Globus pallidus (tissue), 1 donor: ENCODE measurements at regions not wholly inside any gene's neighbourhood (a gene's known extent, or its start where the extent isn't known, plus 50 kb on each side); places are given as distances from the start of the nearest gene placed in this dataset.
"Not testable (repeated sequence)": the region's sequence is repeated elsewhere in the genome, so short reads cannot be mapped to it uniquely, and the experiment has no call there.

ENCODE experiments used
- DNase-seq: peaks from one replicate; pipeline ENCODE4 v3.0.0-alpha.2; 2015; ENCODE audit warnings: low spot score

DNA sequence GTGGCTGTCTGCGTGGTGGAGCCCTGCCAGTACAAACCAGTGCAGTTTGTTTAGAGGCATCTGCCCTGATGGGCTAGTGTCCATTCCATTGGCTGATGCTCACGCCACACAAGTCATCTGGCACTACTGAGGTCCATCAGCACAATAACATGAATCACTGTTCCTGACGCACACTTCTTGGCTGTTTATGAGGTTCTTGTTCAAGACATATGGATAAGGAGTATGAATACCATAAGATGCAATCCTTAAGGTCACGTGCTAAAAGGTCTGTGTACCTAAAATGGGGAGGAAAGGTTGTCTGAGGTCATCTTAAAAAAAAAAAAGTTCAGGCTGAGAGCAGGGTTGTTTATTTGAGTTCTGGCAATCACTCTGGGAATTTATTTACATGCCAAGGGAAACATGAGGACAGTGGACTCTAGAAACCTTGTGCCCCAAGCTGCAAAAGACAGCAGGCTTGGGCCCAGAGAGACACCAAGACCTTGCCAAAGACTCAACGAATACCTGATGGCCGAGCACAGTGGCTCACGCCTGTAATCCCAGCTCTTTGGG lies 54.1 kb upstream of the SHLD1 start:
- no peak for DNase-seq

DNA sequence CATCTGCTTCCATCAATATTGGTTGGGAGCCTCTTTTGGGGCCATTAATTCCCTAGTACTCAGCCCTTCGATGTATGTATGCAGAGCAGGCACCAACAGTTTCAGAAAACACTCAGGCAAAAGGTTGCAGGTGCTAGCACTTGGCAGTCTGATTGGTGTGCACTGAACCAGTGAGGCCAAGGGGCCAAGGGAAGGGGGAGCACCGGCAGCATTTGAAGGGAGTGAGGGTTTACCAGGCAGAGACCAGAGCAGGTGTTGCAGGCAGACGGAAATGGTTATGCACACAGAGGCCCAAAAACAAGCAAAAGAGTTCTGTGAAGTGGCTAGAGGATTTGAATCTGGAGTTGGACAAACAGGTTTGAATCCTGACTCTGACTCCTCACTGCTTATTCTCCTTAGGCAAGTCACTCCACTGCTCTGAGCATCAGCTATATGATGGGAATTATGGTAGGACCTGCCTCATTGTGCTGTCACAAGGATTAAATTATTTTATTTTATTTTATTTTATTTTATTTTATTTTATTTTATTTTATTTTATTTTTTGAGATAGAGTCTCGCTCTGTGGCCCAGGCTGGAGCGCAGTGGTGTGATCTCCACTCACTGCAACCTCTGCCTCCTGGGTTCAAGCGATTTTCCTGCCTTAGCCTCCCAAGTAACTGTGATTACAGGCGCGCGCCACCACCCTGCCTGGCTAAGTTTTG lies 58.1 kb upstream of the SHLD1 start:
- DNase-seq, result no peak

DNA sequence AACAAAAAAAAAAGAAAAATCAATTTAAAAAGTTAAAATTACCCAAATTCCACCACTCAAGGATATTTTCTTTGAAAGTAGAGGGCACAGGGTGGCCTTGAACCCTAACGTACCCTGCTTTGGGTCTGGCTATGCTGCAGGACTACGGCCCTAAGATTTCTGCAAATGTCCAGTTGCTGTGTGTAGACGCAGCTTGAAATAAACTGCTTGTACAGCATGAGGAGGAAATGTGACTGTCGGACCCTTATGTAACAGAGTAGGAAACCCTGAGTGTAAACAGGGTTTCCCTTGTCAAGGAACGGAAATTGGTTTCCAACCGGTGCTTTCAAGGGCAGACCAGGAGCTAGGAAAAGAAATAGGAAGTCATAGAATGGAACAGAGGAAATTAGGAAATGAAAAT lies 60.7 kb upstream of the SHLD1 start:
- peak; percentile 30 for DNase-seq

DNA sequence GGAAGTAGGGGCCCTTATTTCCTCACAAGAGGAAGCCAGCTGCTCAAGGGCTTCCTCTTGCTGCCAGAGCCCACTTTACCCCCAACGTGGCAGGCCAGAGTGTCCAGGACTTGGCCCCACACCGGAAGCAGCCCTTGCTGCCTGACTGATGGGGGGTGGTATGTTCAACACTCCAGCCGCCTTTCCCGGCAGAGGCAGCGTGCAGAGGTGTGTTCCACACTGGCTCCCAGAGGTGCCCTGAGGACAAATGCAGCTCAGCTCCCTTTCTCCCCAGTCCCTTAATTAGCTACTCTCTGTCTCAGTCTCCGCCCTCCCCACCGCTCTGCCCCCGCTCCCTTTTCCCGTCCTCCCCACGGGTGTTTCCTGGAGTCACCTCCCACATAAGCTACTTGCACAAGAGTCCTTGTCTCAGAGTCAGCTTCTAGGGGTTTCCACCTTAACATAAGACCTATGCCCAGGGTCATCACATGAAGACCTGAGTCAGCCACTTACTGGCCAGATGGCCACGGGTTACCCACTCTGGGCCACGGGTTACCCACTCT lies 61.7 kb upstream of the SHLD1 start:
- no peak for DNase-seq

DNA sequence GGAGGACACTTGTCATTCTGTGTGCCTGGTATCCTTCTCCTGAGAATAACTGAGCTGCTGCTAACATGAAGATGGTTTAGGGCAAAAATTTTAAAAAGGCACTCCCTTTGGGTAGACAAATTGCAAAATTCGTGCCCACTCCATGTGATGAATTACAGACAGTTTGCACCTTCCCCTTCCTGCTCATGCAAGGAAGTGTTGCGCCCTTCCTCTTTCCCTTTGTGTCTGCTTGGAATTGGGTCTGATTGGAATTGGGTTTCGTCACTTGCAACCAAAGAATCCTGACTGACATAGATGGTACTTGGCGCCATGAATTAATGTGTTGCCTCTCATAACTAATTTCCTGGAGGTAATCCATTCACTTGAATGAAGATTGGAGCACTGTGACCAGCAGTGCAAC lies 62.3 kb upstream of the SHLD1 start:
- peak; percentile 15 for DNase-seq

DNA sequence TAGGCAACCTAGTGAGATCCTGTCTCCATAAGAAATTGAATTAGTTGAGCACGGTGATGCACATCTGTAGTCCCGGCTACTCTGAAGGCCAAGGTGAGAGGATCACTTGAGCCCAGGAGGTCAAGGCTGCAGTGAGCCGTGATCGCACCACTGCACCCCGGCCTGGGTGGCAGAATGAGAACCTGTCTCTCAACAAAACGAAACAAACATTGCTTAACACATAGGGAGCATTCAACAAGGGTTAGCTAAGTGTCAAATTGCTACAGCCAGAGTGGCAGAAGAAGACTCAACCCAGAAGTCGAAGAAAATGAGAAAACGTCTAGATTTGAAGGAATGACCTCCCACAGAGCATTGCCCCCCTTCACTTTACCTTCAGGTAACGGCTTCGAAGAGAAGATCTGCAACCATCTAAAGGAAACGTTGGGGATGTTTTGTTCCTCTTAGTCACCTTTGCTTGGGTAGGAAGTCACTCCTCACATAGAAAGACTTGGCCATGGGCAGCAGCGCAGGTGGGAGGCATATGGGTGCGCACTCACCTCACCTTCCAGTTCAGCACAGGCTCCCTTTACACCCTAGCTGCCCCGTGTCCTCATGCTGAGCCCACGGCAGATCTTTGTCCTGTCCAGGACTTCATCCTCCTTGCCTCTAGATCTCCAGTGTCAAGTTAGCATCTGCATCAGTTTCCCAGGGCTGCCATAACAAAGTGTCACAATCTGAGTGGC lies 63.7 kb upstream of the SHLD1 start:
- DNase-seq, result no peak

DNA sequence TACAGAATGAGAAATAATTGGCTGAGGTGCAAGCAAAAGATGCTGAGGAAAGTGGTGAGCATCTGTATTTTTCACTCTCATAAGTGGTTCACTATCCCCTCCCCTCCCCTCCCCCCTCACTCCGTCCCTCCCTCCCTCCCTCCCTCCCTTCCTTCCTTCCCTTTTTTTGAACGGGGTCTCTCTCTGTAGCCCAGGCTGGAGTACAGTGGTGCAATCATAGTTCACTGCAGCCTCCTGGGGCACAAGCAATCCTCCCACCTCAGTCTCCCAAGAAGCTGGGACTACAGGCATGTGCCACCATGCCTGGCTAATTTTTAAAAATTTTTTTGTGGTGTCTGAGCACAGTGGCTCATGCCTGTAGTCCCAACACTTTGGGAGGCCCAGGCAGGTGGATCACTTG lies 67.6 kb upstream of the SHLD1 start:
- not testable (repeated sequence) for DNase-seq

DNA sequence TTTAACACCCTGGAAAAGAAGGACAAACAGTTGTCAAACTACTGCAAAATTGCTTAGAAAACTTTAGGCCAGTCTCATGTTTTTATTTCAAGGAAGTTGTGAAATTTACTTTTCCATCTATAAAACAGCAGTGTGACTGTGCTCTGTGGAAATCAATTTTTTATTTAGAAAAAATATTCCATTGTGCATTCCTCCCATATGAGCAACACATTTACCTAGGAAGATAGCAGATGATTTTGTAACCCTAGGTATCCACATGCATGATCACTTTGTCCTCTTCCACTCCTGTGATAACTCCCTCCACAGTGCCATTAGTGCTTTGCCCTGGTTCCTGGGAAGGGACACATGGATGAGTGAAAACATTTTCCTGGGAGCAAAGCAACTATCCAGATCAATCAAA lies 69.4 kb upstream of the GPCPD1 start:
- no peak for DNase-seq

DNA sequence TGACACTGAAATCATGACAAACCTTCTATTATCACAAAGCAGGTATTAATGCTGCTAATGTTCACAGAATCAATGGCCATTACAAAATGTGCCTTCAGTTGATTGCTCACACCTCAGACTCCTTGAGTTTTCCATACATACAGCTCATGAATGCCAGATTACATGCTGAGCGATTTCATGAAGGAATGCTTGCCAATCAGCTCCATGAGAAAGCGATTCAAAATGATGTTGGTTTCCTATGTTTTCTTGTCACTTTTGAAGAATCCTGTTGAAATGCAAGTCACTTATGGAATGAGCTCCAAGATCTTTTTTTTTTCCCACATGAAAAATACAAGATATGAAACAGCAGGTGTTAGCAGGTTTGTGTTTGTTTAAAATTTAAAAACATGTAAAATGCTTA lies 68.0 kb upstream of the GPCPD1 start:
- no peak for DNase-seq

DNA sequence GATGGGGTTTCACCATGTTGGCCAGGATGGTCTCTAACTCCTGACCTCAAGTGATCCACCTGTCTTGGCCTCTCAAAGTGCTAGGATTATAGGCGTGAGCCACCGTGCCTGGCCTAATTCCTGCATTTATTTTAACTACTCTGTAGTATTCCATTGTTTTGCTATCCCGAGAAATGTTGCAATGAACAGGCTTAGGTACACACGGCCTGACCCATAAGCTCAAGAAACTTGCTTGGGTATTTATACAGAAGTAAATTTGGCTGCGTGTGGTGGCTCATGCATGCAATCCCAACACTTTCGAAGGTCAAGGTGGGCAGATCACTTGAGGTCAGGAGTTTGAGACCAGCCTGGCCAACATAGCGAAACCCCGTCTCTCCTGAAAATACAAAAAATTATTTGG lies 67.1 kb upstream of the GPCPD1 start:
- DNase-seq, result not testable (repeated sequence)

DNA sequence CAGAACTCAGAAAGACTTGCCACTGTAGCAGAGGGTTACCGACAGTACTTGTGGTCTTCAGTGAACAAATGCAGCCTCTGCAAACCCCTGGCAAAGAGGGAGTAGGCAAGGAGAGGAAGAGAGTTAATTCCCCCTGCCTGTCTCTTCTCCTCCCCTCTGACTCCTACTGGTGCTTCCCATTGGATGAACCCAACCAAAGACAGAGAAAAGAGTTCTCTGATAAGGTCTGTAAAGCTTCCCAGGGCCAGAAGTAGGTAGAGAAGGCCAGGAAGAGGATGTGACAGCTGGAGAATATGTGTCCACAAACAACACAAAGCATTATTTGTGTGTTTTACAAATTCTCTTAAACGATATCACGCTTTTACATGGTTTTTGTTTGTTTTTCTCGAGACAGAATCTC lies 66.6 kb upstream of the GPCPD1 start:
- DNase-seq, result no peak

DNA sequence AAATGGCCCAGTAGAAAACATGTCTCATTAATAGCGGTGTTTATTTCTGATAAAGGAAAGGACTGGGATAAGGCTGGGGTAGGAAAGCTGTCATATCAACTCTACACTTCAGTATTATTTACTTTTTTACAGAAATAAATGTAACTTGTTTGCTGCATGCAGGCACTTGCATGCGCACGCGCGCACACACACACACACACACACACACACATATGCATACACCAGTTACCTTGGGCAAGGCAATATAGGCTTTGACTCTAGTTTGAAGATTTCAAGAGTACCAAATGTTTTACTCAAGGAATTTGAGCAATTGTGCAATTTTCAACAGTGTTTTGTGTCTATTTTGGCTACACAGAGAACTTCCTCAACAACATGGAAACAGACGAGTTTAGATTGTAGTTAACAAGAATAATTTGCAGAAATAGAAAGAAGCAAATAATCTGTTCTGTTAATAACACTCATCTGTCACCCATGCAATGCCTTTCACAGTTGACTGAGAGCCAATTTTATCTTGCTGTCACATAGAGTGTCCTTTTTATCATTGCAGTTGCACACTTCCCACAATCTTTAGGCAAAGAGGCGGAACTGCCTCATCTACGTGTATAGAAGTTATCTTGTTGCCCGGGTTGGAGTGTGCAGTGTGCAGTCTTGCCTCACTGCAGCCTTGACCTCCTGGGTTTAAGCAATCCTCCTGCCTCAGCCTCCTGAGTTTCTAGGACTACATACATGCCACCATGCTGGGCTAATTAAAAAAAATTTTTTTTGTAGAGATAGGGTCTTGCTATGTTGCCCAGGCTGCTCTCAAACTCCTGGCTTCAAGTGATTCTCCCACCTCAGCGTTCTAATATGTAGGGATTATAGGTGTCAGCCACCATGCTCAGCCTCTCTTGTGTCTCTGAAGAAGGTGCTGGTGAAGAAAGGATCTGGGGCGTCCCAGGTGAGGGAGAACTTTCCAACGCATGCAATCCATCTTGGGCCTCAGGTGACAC lies 64.6 kb upstream of the GPCPD1 start:
- DNase-seq, result no peak

DNA sequence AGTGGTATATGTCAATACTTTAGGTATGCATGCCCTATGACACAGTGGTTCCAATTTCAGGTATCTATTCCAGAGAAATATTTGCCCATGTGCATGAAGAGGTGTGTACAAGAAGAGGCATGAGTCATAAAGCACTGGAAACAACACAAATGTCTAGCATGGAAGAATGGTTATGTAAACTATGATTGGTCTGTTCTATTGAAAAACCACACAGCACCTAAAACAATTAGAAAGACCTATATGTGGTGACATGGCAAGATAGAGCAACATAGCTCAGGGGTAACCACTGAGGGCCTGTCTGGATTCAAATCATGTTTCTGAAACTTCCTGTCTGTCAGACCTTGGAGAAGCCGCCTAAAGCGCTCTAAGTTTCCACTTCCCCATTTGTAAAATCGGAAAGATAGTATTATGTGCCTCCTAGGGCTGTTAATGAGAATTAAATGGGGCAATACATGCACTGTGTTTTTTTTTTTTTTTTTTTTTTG lies 63.4 kb upstream of the GPCPD1 start:
- DNase-seq, result peak; percentile 31

DNA sequence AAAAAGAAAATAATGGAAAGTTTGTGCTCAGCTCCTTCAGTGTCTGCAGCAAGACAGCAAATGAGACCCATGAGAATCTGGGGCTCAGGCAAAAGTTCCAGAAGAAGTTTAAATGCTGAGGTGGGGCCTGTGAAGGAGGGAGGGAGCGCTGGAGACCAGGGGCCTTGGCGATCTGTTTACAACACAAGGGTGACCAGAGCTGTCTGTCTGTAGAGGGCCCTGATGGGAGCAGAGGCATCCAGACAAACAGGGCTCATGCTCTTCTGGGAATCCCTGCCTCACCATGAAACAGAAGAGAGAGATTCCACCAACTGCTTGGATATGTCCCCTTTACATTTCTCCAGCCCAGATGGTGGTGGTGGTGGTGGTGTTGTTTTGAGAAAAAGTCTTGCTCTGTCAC lies 60.1 kb upstream of the GPCPD1 start:
- no peak for DNase-seq

DNA sequence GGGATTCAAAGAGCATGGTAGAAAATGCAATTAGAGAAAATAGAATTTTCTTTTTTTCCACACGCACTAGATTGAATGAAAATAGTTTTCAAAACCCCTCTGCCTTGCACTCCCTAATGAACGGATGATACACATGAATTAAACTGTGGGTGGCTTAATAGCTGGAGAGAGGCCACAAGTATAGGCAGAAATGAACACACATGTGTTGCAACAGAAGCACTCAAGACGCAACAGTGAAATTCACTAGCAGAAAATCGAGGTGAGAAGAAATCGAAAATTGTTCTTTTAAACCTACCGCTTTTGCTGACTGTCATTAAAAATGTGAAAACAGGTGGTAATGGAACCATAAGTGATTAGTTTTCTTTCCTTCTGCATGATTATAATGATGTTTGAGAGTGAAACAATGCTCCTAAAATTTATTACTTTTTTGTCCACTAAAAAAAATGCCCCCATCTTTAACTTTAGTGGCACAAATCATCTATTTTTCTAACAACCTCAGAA lies 59.3 kb upstream of the GPCPD1 start:
- no peak for DNase-seq

DNA sequence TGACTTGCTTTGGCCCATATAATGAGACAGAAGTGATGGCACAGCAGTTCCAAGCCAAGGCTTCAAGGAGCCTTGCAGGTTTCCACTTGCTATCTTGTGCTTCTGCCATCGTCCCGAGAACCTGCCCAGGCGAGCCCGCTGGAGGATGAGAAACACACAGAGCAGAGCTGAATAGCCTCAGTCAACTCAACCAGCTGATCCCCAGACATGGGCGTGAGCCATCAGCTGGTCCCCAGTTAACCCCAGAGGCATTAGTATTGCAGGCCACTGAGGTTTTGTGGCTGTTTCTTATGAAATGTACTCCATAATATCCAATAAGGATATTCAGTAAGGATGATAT lies 57.7 kb upstream of the GPCPD1 start:
- no peak for DNase-seq

DNA sequence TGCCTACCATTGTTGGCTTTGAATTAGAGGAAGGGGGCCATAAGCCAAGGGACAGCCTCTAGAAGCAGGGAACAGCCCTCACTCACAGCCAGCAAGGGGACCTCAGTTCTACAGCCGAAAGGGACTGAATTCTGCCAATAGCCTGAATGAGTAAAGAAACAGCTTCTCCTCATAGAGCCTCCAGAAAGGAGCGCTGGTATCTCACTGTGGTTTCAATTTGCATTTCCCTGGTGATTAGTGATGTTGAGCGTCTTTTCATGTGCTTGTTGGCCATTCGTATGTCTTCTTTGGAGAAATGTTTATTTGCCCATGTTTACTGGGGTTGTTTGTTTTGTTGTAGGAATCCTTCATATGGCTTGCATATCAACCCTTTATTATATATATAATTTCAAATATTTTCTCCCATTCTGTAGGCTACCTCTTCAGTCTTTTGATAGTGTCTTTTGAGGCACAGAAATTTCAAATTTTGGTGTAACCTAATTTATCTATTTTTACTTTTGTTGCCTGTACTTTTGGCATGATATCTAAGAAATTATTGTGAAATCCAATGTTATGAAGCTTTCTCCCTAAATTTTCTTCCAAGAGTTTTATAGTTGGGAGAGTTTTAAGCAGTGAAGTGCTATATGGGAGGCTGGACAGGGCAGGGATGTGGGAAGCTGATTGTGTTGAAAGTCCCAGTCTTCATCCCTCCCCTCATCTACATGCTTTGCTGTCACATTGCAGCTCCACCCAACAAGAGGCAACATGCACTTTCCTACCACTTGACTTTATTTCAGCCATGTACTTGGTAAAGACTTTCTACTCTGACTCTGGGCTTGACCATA lies 57.1 kb upstream of the GPCPD1 start:
- DNase-seq, result no peak

DNA sequence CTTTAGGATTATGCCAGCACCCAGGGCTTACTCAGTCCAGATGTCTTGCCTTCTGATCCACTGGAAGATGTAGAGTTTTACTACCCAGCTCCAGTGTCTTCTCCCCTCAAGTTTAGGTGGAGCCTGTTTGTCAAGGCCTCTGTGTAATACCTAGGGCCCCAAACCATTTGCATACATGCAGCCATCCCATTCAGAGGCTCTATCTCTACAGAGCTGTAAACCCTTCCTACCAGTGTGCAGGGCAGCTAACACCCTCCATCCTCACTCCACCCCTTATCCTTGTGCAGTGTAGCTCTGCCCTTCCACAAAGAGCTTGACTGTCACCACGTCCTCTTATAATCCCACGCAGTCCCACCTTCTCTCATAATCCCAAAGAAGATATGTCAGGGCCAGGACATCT lies 54.6 kb upstream of the GPCPD1 start:
- no peak for DNase-seq

DNA sequence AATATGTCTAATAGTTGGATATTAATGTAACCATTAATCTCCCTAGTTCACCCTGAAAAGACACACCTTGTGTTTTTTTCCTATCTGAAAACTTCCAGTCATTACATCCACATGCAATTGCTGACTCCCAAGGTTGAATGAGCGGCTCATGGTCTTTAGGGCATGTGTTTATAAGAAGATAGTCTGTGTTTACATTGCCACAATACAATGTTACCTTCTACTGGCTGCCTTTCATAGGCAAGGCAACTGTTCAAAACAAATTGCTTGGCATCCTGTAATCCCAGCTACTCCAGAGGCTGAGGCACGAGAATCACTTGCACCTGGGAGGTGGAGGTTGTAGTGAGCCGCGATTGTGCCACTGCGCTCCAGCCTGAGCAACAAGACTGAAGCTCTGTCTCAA lies 52.6 kb upstream of the GPCPD1 start:
- DNase-seq, result no peak

DNA sequence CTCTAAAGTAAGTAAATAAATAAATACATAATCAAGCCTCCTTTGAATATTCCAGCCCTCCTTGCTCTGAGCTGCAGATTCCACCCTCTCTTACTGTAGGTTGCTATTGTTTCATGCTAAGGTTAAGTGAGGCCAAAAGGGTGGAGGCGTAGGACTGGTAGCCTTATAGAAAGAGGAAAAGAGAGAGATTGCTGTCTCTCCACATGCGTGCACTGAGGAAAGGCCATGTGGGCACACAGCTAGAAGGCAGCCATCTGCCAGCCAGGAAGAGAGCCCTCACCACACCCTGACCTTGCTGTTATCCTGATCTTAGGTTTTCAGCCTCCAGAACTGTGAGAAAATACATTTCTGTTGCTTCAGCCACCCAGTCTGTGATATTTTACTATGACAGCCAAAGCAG lies 52.0 kb upstream of the GPCPD1 start:
- no peak for DNase-seq

DNA sequence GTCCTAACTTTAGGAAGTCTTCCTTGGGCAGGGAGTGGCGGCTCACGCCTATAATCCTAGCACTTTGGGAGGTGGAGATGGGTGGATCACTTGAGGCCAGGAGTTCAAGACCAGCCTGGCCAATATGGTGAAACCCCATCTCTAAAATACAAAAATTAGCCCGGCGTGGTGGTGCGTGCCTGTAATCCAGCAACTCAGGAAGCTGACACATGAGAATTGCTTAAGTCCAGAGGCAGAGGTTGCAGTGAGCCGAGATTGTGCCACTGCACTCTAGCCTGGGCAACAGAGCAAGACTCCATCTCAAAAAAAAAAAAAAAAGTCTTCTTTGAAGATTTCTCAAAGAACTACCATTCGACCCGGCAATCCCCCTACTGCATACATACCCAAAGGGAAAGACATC lies 50.0 kb upstream of the GPCPD1 start:
- DNase-seq, result not testable (repeated sequence)
